ENCODE measurements at regions not wholly inside any gene's neighbourhood (a gene's known extent, or its start where the extent isn't known, plus 50 kb on each side); places are given as distances from the start of the nearest gene placed in this dataset.

DNA sequence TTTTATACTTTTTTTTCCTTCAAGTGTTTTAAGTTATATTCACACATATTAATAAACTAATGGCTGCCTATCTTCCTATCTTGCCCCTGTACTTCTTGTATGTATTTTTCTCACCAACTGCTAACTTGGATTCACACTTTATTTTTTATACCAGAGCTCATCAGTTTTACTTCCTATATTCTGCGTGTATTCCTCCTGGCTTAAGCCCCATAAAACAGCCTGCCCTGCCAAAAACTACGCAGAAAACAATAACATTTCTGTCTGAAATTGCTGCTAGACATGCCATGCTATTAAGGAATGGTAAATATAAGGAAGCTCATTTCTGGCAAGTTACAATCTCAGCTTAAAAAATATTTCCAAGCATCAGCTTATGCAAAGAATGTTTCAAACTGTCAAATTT is 172.3 kb downstream of the UBE2E3 start:
- Histone ChIP-seq H3K9me3 (peaks cover 0 to 7% (median 3%) of the 10 kb centered on the region in 4 donors), H3K4me3 (no peak overlapping the region), H3K4me1 (peaks cover 0 to 10% (median 0%) of the 10 kb centered on the region in 4 donors), H3K27me3 (no peaks in the 10 kb centered on the region), H3K27ac (no peak overlapping the region), H3K36me3 (no peaks in the 10 kb centered on the region)
- TF ChIP-seq, protein P1, sequence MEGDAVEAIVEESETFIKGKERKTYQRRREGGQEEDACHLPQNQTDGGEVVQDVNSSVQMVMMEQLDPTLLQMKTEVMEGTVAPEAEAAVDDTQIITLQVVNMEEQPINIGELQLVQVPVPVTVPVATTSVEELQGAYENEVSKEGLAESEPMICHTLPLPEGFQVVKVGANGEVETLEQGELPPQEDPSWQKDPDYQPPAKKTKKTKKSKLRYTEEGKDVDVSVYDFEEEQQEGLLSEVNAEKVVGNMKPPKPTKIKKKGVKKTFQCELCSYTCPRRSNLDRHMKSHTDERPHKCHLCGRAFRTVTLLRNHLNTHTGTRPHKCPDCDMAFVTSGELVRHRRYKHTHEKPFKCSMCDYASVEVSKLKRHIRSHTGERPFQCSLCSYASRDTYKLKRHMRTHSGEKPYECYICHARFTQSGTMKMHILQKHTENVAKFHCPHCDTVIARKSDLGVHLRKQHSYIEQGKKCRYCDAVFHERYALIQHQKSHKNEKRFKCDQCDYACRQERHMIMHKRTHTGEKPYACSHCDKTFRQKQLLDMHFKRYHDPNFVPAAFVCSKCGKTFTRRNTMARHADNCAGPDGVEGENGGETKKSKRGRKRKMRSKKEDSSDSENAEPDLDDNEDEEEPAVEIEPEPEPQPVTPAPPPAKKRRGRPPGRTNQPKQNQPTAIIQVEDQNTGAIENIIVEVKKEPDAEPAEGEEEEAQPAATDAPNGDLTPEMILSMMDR (IDR thresholded peaks at IDR 0.05), result no peak
- TF ChIP-seq EP300 (IDR thresholded peaks at IDR 0.05) (no peak), POLR2AphosphoS5 (IDR thresholded peaks at IDR 0.05) (no peak), POLR2A (IDR thresholded peaks at IDR 0.05) (no peak)
- intact Hi-C loops (cut with DNase I; ENCODE audit: low total_unique reads), result no loop called here
- WGBS, 5 donors, result 39 to 60% (median 48%) methylated on average over 2 of the region's 2 CpGs
- DNase-seq, result no peak

DNA sequence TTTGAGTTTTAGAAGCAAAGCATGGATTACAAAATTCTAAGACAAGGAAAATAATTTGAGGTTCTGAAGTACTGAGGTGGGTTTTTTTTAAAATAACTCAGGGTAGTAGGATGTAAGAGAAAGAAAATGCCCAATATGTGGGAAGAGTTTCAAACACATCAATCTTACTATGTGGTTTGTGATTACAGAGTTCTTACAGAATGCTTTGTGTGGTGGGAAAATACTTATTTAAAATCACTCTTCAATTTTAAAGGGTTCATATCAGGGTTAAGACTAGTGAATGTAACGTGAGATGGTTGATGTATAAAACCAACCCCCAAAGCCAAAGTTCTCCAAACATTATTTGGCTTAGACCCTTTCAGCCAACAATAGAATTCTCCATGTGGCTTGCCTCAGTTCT is 173.5 kb downstream of the UBE2E3 start:
- TF ChIP-seq POLR2A (IDR thresholded peaks at IDR 0.05) (no peak), EP300 (IDR thresholded peaks at IDR 0.05) (no peak), POLR2AphosphoS5 (IDR thresholded peaks at IDR 0.05) (no peak)
- TF ChIP-seq, protein P1 (IDR thresholded peaks at IDR 0.05), result no peak
- H3K4me1 ChIP-seq, result peaks cover 0 to 10% (median 0%) of the 10 kb centered on the region in 4 donors
- no peaks in the 10 kb centered on the region for H3K27me3 ChIP-seq
- no peak overlapping the region for H3K4me3 ChIP-seq
- no peak for DNase-seq
- 5 to 57% (median 33%) methylated on average over 1 of the region's 1 CpG for WGBS, 5 donors
- no peaks in the 10 kb centered on the region for H3K36me3 ChIP-seq
- intact Hi-C loops (cut with DNase I; ENCODE audit: low total_unique reads), result no loop called here
- peaks cover 0 to 7% (median 3%) of the 10 kb centered on the region in 4 donors for H3K9me3 ChIP-seq
- H3K27ac ChIP-seq, result no peak overlapping the region

DNA sequence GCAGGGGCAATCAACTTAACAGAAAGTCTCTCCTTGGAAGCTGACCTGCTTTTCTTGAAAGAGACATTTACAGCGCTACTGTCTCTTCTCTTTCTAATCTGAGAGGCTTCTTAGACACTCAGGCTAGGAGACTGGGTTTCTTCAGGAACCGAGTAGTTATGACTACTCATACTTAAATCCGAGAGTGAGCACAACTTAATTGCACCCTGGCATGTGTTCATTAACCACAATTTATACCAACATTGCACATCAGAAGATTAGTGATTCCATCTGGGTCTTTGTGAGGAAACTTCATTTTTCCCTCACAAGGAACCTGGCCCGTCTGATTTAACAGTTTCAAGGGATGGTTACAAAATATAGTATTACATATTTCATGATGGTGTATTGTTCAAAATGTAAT is 176.9 kb downstream of the UBE2E3 start:
- intact Hi-C loops (cut with DNase I; ENCODE audit: low total_unique reads), result no loop called here
- Histone ChIP-seq H3K27me3 (no peaks in the 10 kb centered on the region), H3K4me3 (no peak overlapping the region), H3K36me3 (no peaks in the 10 kb centered on the region), H3K4me1 (peaks cover 0 to 6% (median 0%) of the 10 kb centered on the region in 4 donors), H3K9me3 (peaks cover 0 to 7% (median 3%) of the 10 kb centered on the region in 4 donors), H3K27ac (no peak overlapping the region)
- DNase-seq, result no peak
- no peak for TF ChIP-seq POLR2AphosphoS5 (IDR thresholded peaks at IDR 0.05)
- TF ChIP-seq POLR2A (IDR thresholded peaks at IDR 0.05), result no peak
- TF ChIP-seq EP300 (IDR thresholded peaks at IDR 0.05), result no peak
- TF ChIP-seq, protein P1 (IDR thresholded peaks at IDR 0.05), result no peak
- WGBS, 5 donors, result 71 to 85% (median 79%) methylated on average over 4 of the region's 4 CpGs

- Histone ChIP-seq H3K27ac (no peak overlapping the region), H3K4me1 (no peaks in the 10 kb centered on the region), H3K9me3 (peaks cover 0 to 7% (median 3%) of the 10 kb centered on the region in 4 donors), H3K4me3 (no peak overlapping the region), H3K36me3 (no peaks in the 10 kb centered on the region), H3K27me3 (no peaks in the 10 kb centered on the region)
- no peak for DNase-seq
- intact Hi-C loops (cut with DNase I; ENCODE audit: low total_unique reads), result no loop called here
- TF ChIP-seq POLR2AphosphoS5 (IDR thresholded peaks at IDR 0.05) (no peak), POLR2A (IDR thresholded peaks at IDR 0.05) (no peak), EP300 (IDR thresholded peaks at IDR 0.05) (no peak)
- TF ChIP-seq, protein P1 (IDR thresholded peaks at IDR 0.05), result no peak
- 37 to 73% (median 50%) methylated on average over 1 of the region's 1 CpG for WGBS, 5 donors
Measured at GRCh38 chr2:181158427-181158826, 178.0 kb downstream of the UBE2E3 start.

All from stomach (tissue), 8 donors.